ENCODE measurements at regions not wholly inside any gene's neighbourhood (a gene's known extent, or its start where the extent isn't known, plus 50 kb on each side); places are given as distances from the start of the nearest gene placed in this dataset.

- ChIA-PET CTCF (no interaction called here), RAD21 (ENCODE audit: low non-redundant PET in 1 of 2, low total read pairs in 2 of 2, uncharacterized antibody in 2 of 2, unreplicated experiment in 2 of 2) (no interaction called here), POLR2A (no interaction called here)
- Histone ChIP-seq H4K20me1 (ENCODE audit: insufficient read depth) (no peaks in the 10 kb centered on the region), H2AFZ (ENCODE audit: low read depth, low read length, poor library complexity, severe bottlenecking) (no peak overlapping the region), H3K9ac (ENCODE audit: low read length) (no peak overlapping the region), H3K27me3 (ENCODE audit: insufficient read depth, low read length) (peaks cover 11% of the 10 kb centered on the region), H3K79me2 (ENCODE audit: insufficient read depth, low read length) (no peaks in the 10 kb centered on the region), H3K4me2 (ENCODE audit: low read length) (no peak overlapping the region), H3K36me3 (ENCODE audit: control insufficient read depth in 1 of 2, insufficient read depth in 2 of 2, low read length in 2 of 2) (no peaks in the 10 kb centered on the region), H3K4me1 (ENCODE audit: control insufficient read depth in 1 of 2, insufficient read depth in 2 of 2, low read length in 2 of 2) (no peaks in the 10 kb centered on the region), H3K4me3 (replicated peaks in 1 of 2; ENCODE audit: low read depth in 1 of 2, low read length in 2 of 2) (no peak overlapping the region), H3K27ac (ENCODE audit: low read depth, low read length) (no peak overlapping the region), H3K9me3 (ENCODE audit: control insufficient read depth in 1 of 2, insufficient read depth in 1 of 2, low read depth in 1 of 2, low read length in 2 of 2) (no peaks in the 10 kb centered on the region), H3K9me2 (ENCODE audit: insufficient read depth) (no peaks in the 10 kb centered on the region)
- intact Hi-C loops (cut with micrococcal nuclease), result no loop called here
- no TSS peak for BruUV-seq (replicated peaks)
- no peak for TF ChIP-seq POLR2AphosphoS5 (IDR thresholded peaks at IDR 0.05; ENCODE audit: low read depth, low read length)
- TF ChIP-seq CBX3 (IDR thresholded peaks at IDR 0.05; ENCODE audit: low read depth), result no peak
- no peak for TF ChIP-seq ZFX (IDR thresholded peaks at IDR 0.05)
- TF ChIP-seq EGR1 (IDR thresholded peaks at IDR 0.05; ENCODE audit: low read depth), result no peak
- no peak for TF ChIP-seq SIN3A (IDR thresholded peaks at IDR 0.05; ENCODE audit: low read depth)
- TF ChIP-seq ELF1 (IDR thresholded peaks at IDR 0.05; ENCODE audit: borderline replicate concordance, low read depth), result no peak
- no peak for TF ChIP-seq TCF7L2 (IDR thresholded peaks at IDR 0.05; ENCODE audit: borderline replicate concordance, extremely low read depth, insufficient read depth, insufficient read length)
- TF ChIP-seq POLR2A (IDR thresholded peaks at IDR 0.05; ENCODE audit: borderline replicate concordance, extremely low read depth, insufficient read depth, insufficient read length), result no peak
- no peak for TF ChIP-seq JUND (IDR thresholded peaks at IDR 0.05)
- no peak for TF ChIP-seq CEBPB (IDR thresholded peaks at IDR 0.05; ENCODE audit: low read depth)
- TF ChIP-seq EZH2phosphoT487 (IDR thresholded peaks at IDR 0.05; ENCODE audit: borderline replicate concordance), result no peak
- TF ChIP-seq CTCF (IDR thresholded peaks at IDR 0.05 in 2 of 3, conservative IDR thresholded peaks at IDR 0.05 in 1 of 3; ENCODE audit: borderline replicate concordance in 1 of 3, insufficient read depth in 1 of 3, low read depth in 2 of 3, low read length in 2 of 3), result no peak
- TF ChIP-seq EZH2 (IDR thresholded peaks at IDR 0.05), result no peak
- TF ChIP-seq ATF3 (IDR thresholded peaks at IDR 0.05), result no peak
- no peak for TF ChIP-seq ZBTB33 (IDR thresholded peaks at IDR 0.05; ENCODE audit: extremely low read depth, insufficient replicate concordance, low read length)
- no peak for TF ChIP-seq MAX (IDR thresholded peaks at IDR 0.05)
- TF ChIP-seq SRF (IDR thresholded peaks at IDR 0.05; ENCODE audit: low read depth), result no peak
- no peak for TF ChIP-seq REST (IDR thresholded peaks at IDR 0.05; ENCODE audit: low read depth)
- DNase-seq (ENCODE audit: low read depth, low spot score), result no peak
- no peak for ATAC-seq
Observed at GRCh38 chr11:134763030-134763388, 351.0 kb upstream of the B3GAT1 start.

Data from HCT116 (cell line).